ENCODE measurements at regions not wholly inside any gene's neighbourhood (a gene's known extent, or its start where the extent isn't known, plus 50 kb on each side); places are given as distances from the start of the nearest gene placed in this dataset.

GRCh38 chr4:178081176-178081575 lies 638.9 kb upstream of the AGA start:
- no peak for FAIRE-seq
- no peak for DNase-seq (ENCODE audit: insufficient read length)
- TF ChIP-seq TAF1 (IDR thresholded peaks at IDR 0.05; ENCODE audit: borderline replicate concordance, low read depth, low read length) (no peak), POLR2A (IDR thresholded peaks at IDR 0.05; ENCODE audit: low read depth, low read length) (no peak), POLR2AphosphoS5 (IDR thresholded peaks at IDR 0.05; ENCODE audit: low read depth, low read length) (no peak)

GRCh38 chr4:178081896-178082295 lies 639.7 kb upstream of the AGA start:
- DNase-seq (ENCODE audit: insufficient read length): no peak
- no peak for FAIRE-seq
- TF ChIP-seq POLR2A (IDR thresholded peaks at IDR 0.05; ENCODE audit: low read depth, low read length) (no peak), POLR2AphosphoS5 (IDR thresholded peaks at IDR 0.05; ENCODE audit: low read depth, low read length) (no peak), TAF1 (IDR thresholded peaks at IDR 0.05; ENCODE audit: borderline replicate concordance, low read depth, low read length) (no peak)

- FAIRE-seq (no peak), DNase-seq (ENCODE audit: insufficient read length) (no peak)
- TF ChIP-seq TAF1 (IDR thresholded peaks at IDR 0.05; ENCODE audit: borderline replicate concordance, low read depth, low read length) (no peak), POLR2AphosphoS5 (IDR thresholded peaks at IDR 0.05; ENCODE audit: low read depth, low read length) (no peak), POLR2A (IDR thresholded peaks at IDR 0.05; ENCODE audit: low read depth, low read length) (no peak)
Measured at GRCh38 chr4:178082906-178083305, 640.7 kb upstream of the AGA start.

- TF ChIP-seq TAF1 (IDR thresholded peaks at IDR 0.05; ENCODE audit: borderline replicate concordance, low read depth, low read length): no peak
- TF ChIP-seq POLR2AphosphoS5 (IDR thresholded peaks at IDR 0.05; ENCODE audit: low read depth, low read length): no peak
- no peak for TF ChIP-seq POLR2A (IDR thresholded peaks at IDR 0.05; ENCODE audit: low read depth, low read length)
- no peak for FAIRE-seq
Measured at GRCh38 chr4:178083968-178084367, 641.7 kb upstream of the AGA start.

GRCh38 chr4:178086320-178086719 lies 644.1 kb upstream of the AGA start:
- TF ChIP-seq POLR2A (IDR thresholded peaks at IDR 0.05; ENCODE audit: low read depth, low read length) (no peak), POLR2AphosphoS5 (IDR thresholded peaks at IDR 0.05; ENCODE audit: low read depth, low read length) (no peak), TAF1 (IDR thresholded peaks at IDR 0.05; ENCODE audit: borderline replicate concordance, low read depth, low read length) (no peak)
- FAIRE-seq (no peak), DNase-seq (ENCODE audit: insufficient read length) (no peak)

More at GRCh38 chr4:178083968-178084367, 641.7 kb upstream of the AGA start:
- no peak for DNase-seq (ENCODE audit: insufficient read length)

GRCh38 chr4:178090640-178091411 lies 648.6 kb upstream of the AGA start:
- TF ChIP-seq POLR2A (IDR thresholded peaks at IDR 0.05; ENCODE audit: low read depth, low read length) (no peak), POLR2AphosphoS5 (IDR thresholded peaks at IDR 0.05; ENCODE audit: low read depth, low read length) (no peak)
- FAIRE-seq (no peak), DNase-seq (ENCODE audit: insufficient read length) (no peak)

GRCh38 chr4:178102139-178102538 lies 659.9 kb upstream of the AGA start:
- FAIRE-seq: no peak
- DNase-seq (ENCODE audit: insufficient read length): no peak

GRCh38 chr4:178105242-178105641 lies 663.0 kb upstream of the AGA start:
- DNase-seq (ENCODE audit: insufficient read length): no peak
- no peak for FAIRE-seq
- TF ChIP-seq POLR2A (IDR thresholded peaks at IDR 0.05; ENCODE audit: low read depth, low read length) (no peak), TAF1 (IDR thresholded peaks at IDR 0.05; ENCODE audit: borderline replicate concordance, low read depth, low read length) (no peak), POLR2AphosphoS5 (IDR thresholded peaks at IDR 0.05; ENCODE audit: low read depth, low read length) (no peak)

More at GRCh38 chr4:178102139-178102538, 659.9 kb upstream of the AGA start:
- TF ChIP-seq POLR2AphosphoS5 (IDR thresholded peaks at IDR 0.05; ENCODE audit: low read depth, low read length): no peak

- FAIRE-seq (no peak), DNase-seq (ENCODE audit: insufficient read length) (no peak)
- TF ChIP-seq POLR2A (IDR thresholded peaks at IDR 0.05; ENCODE audit: low read depth, low read length) (no peak), POLR2AphosphoS5 (IDR thresholded peaks at IDR 0.05; ENCODE audit: low read depth, low read length) (no peak), TAF1 (IDR thresholded peaks at IDR 0.05; ENCODE audit: borderline replicate concordance, low read depth, low read length) (no peak)
Measured at GRCh38 chr4:178136736-178137345, 694.6 kb upstream of the AGA start.

- DNase-seq (ENCODE audit: insufficient read length): no peak
- FAIRE-seq: no peak
- no peak for TF ChIP-seq POLR2A (IDR thresholded peaks at IDR 0.05; ENCODE audit: low read depth, low read length)
- no peak for TF ChIP-seq TAF1 (IDR thresholded peaks at IDR 0.05; ENCODE audit: borderline replicate concordance, low read depth, low read length)
- no peak for TF ChIP-seq POLR2AphosphoS5 (IDR thresholded peaks at IDR 0.05; ENCODE audit: low read depth, low read length)
Measured at GRCh38 chr4:178137732-178138471, 695.7 kb upstream of the AGA start.

- TF ChIP-seq POLR2A (IDR thresholded peaks at IDR 0.05; ENCODE audit: low read depth, low read length): no peak
- no peak for TF ChIP-seq POLR2AphosphoS5 (IDR thresholded peaks at IDR 0.05; ENCODE audit: low read depth, low read length)
- TF ChIP-seq TAF1 (IDR thresholded peaks at IDR 0.05; ENCODE audit: borderline replicate concordance, low read depth, low read length): no peak
- FAIRE-seq (no peak), DNase-seq (ENCODE audit: insufficient read length) (no peak)
Measured at GRCh38 chr4:178138491-178138890, 696.3 kb upstream of the AGA start.
